ENCODE measurements at regions not wholly inside any gene's neighbourhood (a gene's known extent, or its start where the extent isn't known, plus 50 kb on each side); places are given as distances from the start of the nearest gene placed in this dataset.

DNA sequence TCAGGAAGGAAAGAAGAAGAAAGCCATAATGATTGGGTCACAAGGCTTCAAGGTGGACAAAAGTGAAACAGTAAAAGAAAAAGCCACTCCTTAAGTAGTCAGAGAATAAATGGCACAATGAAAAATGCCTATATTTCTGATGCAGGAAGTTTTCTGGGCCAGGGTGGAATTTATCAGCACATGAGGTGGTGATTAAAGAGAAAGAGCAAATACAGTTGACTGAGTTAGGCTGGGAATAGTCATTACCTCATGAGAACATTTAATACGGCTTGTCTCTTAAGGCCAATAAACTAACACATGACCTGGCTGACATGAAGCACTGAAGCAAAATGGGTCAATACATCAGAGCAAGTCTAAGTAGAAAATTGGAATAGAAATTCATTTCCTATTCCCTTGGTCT, 499.7 kb downstream of the TMTC2 start:
- no peak for DNase-seq

DNA sequence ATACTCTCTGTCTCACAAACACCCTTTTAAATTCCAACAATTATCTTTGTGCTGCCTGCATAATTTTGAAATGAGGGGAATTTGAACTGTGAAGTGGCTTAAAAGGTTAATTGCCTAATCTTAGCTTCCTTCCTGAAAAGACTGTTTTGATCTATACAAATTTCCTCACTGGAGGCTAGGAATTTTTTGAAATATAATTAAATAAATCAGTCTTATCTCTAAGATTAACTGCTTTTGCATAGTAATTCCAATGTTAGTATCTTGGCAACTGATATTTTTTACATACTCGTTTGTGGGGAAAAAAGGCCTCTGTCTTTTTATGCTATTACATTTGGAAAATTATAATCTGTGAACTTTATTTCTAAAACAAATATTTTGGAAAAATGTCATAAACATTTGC, 498.5 kb downstream of the TMTC2 start:
- no peak for DNase-seq

All from hematopoietic multipotent progenitor cell treated with erythropoietin and hydrocortisone succinate and interleukin-3 and kit ligand, for 8 days (in vitro differentiated cells).